ENCODE measurements at regions not wholly inside any gene's neighbourhood (a gene's known extent, or its start where the extent isn't known, plus 50 kb on each side); places are given as distances from the start of the nearest gene placed in this dataset.

- no peaks in the 10 kb centered on the region for H3K27me3 ChIP-seq (ENCODE audit: control insufficient read depth, insufficient read depth, low read length)
- H3K4me3 ChIP-seq (ENCODE audit: low read depth, low read length) = no peak overlapping the region
- no peaks in the 10 kb centered on the region for H3K9me3 ChIP-seq (ENCODE audit: control insufficient read depth, insufficient read depth, low read length)
- no peak overlapping the region for H3K9ac ChIP-seq (ENCODE audit: low read depth, low read length)
- H3K36me3 ChIP-seq (ENCODE audit: control insufficient read depth, insufficient read depth, low read length) = no peaks in the 10 kb centered on the region
- no peaks in the 10 kb centered on the region for H3K4me1 ChIP-seq (ENCODE audit: control insufficient read depth, insufficient read depth, low read length)
Measured at GRCh38 chr12:126582231-126582630, 1517.0 kb downstream of the AACS start.

GRCh38 chr12:126588586-126589249 lies 1523.5 kb downstream of the AACS start:
- Histone ChIP-seq H3K9me3 (ENCODE audit: control insufficient read depth, insufficient read depth, low read length) (no peaks in the 10 kb centered on the region), H3K4me1 (ENCODE audit: control insufficient read depth, insufficient read depth, low read length) (no peaks in the 10 kb centered on the region), H3K36me3 (ENCODE audit: control insufficient read depth, insufficient read depth, low read length) (no peaks in the 10 kb centered on the region), H3K9ac (ENCODE audit: low read depth, low read length) (no peak overlapping the region), H3K4me3 (ENCODE audit: low read depth, low read length) (no peak overlapping the region), H3K27me3 (ENCODE audit: control insufficient read depth, insufficient read depth, low read length) (no peaks in the 10 kb centered on the region)

DNA sequence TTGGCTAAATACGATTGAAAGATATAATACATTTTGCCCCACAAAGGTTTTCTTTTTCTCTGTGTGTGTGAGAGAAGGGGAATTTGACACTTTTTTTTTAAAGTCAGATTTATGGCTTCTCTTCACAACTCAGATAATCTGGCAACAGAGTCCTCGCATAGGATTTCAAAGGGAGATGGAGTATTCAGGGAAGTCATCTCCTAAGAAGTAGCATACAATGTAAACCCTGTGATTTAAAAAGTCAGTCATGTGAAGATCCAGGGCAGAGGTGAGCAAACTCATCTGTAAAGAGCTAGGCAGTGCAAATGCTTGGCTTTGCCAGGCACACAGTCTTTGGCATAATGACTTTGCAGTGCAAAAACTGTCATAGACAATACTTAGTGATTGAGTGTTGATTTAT lies 1526.3 kb downstream of the AACS start:
- no peaks in the 10 kb centered on the region for H3K9me3 ChIP-seq (ENCODE audit: control insufficient read depth, insufficient read depth, low read length)

DNA sequence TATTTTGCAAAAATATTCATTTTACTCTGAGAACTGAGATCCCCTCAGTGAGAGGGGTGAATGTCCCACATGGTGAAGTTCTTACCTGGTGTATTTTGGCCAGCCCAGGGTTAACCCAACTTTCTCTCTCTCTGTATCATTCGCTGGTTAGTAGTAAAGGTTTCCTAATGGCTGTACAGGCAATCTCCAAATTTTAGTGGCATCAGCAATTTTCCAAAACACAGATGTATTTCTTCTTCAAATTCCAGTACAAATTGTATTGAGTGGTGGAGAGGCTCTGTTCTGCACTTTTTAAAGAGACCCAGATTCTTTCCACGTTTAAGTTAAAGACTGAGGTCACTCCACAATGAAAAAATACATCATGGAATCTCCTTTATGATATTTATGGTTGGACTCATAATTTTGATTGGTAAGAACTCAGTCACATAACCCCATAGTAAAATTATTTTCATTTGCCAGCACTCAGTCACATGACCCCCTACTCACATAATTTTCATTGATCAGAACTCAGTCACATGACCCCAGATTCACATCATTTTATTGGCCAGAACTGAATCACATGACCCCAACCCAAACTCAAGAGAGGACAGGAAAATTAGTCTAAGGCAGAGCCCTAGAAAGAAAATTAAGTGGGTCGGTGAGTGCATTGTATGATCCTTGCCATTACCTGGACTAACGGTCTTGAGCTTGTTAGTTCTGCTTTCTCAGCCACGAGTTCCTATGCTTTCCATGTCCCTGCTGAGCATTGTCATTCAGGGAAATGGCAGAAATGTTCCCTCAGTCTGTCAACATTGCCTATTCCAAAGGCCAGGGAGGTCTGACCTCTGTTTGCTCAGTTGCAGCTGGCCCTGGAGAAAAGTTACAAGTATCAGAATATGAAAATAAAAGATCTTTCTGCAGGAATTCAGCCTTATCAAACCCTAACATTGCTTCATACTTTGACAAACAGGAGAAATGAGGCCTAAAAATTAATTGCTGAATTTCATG lies 1536.2 kb downstream of the AACS start:
- H3K9ac ChIP-seq (ENCODE audit: low read depth, low read length) = no peak overlapping the region

More for the DNA sequence above, 1526.3 kb downstream of the AACS start:
- no peaks in the 10 kb centered on the region for H3K36me3 ChIP-seq (ENCODE audit: control insufficient read depth, insufficient read depth, low read length)
- no peak overlapping the region for H3K4me3 ChIP-seq (ENCODE audit: low read depth, low read length)
- no peaks in the 10 kb centered on the region for H3K4me1 ChIP-seq (ENCODE audit: control insufficient read depth, insufficient read depth, low read length)
- no peak overlapping the region for H3K9ac ChIP-seq (ENCODE audit: low read depth, low read length)
- no peaks in the 10 kb centered on the region for H3K27me3 ChIP-seq (ENCODE audit: control insufficient read depth, insufficient read depth, low read length)

DNA sequence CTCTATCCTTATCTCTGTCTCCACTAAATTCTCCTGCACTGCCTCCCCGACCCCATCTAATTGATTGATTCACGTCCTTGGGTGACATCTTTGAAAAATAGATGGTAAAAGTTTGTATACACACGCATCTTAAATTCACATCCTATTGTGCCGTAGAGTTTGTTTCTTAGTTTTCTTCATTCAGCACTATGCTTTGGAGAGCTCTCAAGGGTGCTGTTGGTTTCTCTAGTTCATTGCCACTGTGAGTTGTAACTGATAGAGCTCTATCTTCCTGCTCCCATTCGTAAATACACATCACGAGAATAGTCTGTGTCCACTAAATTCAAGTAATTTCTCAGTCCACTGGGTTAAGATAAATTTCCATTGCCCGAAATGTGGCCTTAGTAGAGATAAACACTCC lies 1537.4 kb downstream of the AACS start:
- H3K36me3 ChIP-seq (ENCODE audit: control insufficient read depth, insufficient read depth, low read length) = no peaks in the 10 kb centered on the region
- H3K4me3 ChIP-seq (ENCODE audit: low read depth, low read length) = no peak overlapping the region
- no peaks in the 10 kb centered on the region for H3K9me3 ChIP-seq (ENCODE audit: control insufficient read depth, insufficient read depth, low read length)
- no peak overlapping the region for H3K9ac ChIP-seq (ENCODE audit: low read depth, low read length)
- no peaks in the 10 kb centered on the region for H3K4me1 ChIP-seq (ENCODE audit: control insufficient read depth, insufficient read depth, low read length)
- no peaks in the 10 kb centered on the region for H3K27me3 ChIP-seq (ENCODE audit: control insufficient read depth, insufficient read depth, low read length)

More for the DNA sequence above, 1536.2 kb downstream of the AACS start:
- no peaks in the 10 kb centered on the region for H3K9me3 ChIP-seq (ENCODE audit: control insufficient read depth, insufficient read depth, low read length)
- no peaks in the 10 kb centered on the region for H3K27me3 ChIP-seq (ENCODE audit: control insufficient read depth, insufficient read depth, low read length)
- H3K36me3 ChIP-seq (ENCODE audit: control insufficient read depth, insufficient read depth, low read length) = no peaks in the 10 kb centered on the region
- no peaks in the 10 kb centered on the region for H3K4me1 ChIP-seq (ENCODE audit: control insufficient read depth, insufficient read depth, low read length)
- no peak overlapping the region for H3K4me3 ChIP-seq (ENCODE audit: low read depth, low read length)

- no peak overlapping the region for H3K4me3 ChIP-seq (ENCODE audit: low read depth, low read length)
- H3K27me3 ChIP-seq (ENCODE audit: control insufficient read depth, insufficient read depth, low read length) = no peaks in the 10 kb centered on the region
- H3K9me3 ChIP-seq (ENCODE audit: control insufficient read depth, insufficient read depth, low read length) = peaks cover 9% of the 10 kb centered on the region
- no peak overlapping the region for H3K9ac ChIP-seq (ENCODE audit: low read depth, low read length)
- no peaks in the 10 kb centered on the region for H3K36me3 ChIP-seq (ENCODE audit: control insufficient read depth, insufficient read depth, low read length)
- no peaks in the 10 kb centered on the region for H3K4me1 ChIP-seq (ENCODE audit: control insufficient read depth, insufficient read depth, low read length)
Measured at GRCh38 chr12:126607157-126607556, 1541.9 kb downstream of the AACS start.

DNA sequence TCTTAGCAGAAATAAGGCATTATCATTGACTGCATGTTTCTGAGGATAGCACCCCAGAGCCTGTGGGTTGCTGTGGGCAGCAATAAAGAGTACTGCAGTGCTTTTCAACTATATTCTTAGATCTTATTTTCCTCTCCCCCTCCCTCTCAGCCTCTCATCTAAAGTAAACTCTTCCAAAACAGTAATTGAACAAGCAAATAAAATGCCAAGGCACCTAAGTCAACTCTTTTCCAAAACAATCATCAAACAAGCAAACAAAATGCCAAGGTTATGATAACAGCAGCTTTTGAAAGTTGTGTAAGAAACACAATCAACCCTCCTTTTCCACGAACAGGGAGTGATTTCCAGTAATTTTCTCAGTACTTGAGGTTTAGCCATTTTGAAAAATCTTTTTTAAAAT lies 1542.6 kb downstream of the AACS start:
- Histone ChIP-seq H3K4me1 (ENCODE audit: control insufficient read depth, insufficient read depth, low read length) (no peaks in the 10 kb centered on the region), H3K36me3 (ENCODE audit: control insufficient read depth, insufficient read depth, low read length) (no peaks in the 10 kb centered on the region), H3K4me3 (ENCODE audit: low read depth, low read length) (no peak overlapping the region), H3K9me3 (ENCODE audit: control insufficient read depth, insufficient read depth, low read length) (peaks cover 9% of the 10 kb centered on the region), H3K9ac (ENCODE audit: low read depth, low read length) (no peak overlapping the region), H3K27me3 (ENCODE audit: control insufficient read depth, insufficient read depth, low read length) (no peaks in the 10 kb centered on the region)

DNA sequence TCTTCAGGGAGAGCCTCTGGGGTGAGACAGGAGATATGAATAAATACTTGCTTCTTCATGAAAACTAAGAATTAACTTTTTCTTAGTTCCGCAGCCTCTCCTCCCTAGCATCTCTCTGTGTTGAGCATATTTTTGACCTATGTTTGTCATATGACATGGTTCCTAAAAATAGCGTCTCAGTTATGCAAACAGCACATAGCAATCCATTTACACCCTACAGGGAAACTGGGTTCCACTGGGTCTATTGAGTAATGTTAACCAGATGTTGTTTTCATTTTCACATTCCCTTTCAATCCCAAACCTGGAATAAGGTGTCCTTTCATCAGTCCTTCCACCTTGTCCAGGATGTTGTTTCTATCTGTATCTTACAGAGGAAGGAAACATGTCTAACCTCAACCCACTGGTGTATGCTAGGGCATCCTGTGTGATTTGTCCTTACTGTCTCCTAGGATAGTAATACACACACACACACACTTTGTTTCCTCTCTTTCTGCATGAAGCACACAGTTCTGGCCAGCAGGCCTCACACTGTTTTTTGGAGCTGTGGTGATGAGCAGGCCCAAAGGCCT lies 1543.5 kb downstream of the AACS start:
- H3K27me3 ChIP-seq (ENCODE audit: control insufficient read depth, insufficient read depth, low read length) = no peaks in the 10 kb centered on the region
- H3K36me3 ChIP-seq (ENCODE audit: control insufficient read depth, insufficient read depth, low read length) = no peaks in the 10 kb centered on the region
- H3K9ac ChIP-seq (ENCODE audit: low read depth, low read length) = no peak overlapping the region
- no peak overlapping the region for H3K4me3 ChIP-seq (ENCODE audit: low read depth, low read length)
- peaks cover 9% of the 10 kb centered on the region for H3K9me3 ChIP-seq (ENCODE audit: control insufficient read depth, insufficient read depth, low read length)
- H3K4me1 ChIP-seq (ENCODE audit: control insufficient read depth, insufficient read depth, low read length) = no peaks in the 10 kb centered on the region

DNA sequence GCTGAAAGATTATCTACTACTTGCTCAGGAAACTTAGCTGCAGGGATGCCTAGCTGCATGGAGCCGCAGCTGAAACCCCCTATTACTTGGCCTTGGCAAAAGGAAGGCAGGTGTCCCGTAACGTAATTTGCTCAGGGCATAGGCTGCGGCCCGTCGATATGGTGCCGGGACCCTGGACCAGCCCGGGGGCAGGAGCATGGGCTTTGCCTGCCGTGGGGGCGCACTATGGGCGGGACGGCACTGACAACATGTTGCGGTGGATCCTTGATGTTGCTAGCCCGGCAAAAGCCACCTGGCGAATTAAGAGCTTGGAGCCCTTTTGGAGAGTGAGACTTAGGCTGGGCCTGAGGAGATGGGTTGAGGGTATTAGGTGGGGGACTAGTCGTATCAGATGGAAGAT lies 1551.2 kb downstream of the AACS start:
- Histone ChIP-seq H3K4me3 (ENCODE audit: low read depth, low read length) (no peak overlapping the region), H3K9ac (ENCODE audit: low read depth, low read length) (no peak overlapping the region), H3K4me1 (ENCODE audit: control insufficient read depth, insufficient read depth, low read length) (no peaks in the 10 kb centered on the region), H3K27me3 (ENCODE audit: control insufficient read depth, insufficient read depth, low read length) (no peaks in the 10 kb centered on the region), H3K9me3 (ENCODE audit: control insufficient read depth, insufficient read depth, low read length) (peaks cover 4% of the 10 kb centered on the region), H3K36me3 (ENCODE audit: control insufficient read depth, insufficient read depth, low read length) (no peaks in the 10 kb centered on the region)

DNA sequence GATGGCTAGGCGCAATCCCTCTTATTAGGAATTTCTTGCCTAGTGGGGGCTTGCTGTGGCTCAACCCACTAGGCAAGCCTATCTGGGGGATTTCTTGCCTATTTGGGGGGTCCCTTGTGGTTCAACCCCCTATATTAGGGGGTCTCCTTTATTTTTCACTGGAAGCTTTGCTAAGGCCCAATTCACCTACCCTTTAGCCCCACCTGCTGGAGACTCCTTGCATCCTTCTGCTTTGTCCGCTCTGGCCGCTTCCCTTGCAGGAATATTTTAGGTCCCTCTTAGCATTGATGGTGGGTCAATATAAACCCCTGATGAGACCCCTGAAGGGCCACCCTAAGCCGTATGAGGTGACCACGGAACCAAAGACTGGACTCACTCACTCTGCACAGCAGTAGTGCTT lies 1552.1 kb downstream of the AACS start:
- Histone ChIP-seq H3K36me3 (ENCODE audit: control insufficient read depth, insufficient read depth, low read length) (no peaks in the 10 kb centered on the region), H3K4me1 (ENCODE audit: control insufficient read depth, insufficient read depth, low read length) (no peaks in the 10 kb centered on the region), H3K9me3 (ENCODE audit: control insufficient read depth, insufficient read depth, low read length) (peaks cover 4% of the 10 kb centered on the region), H3K27me3 (ENCODE audit: control insufficient read depth, insufficient read depth, low read length) (no peaks in the 10 kb centered on the region), H3K9ac (ENCODE audit: low read depth, low read length) (no peak overlapping the region), H3K4me3 (ENCODE audit: low read depth, low read length) (no peak overlapping the region)

- no peaks in the 10 kb centered on the region for H3K27me3 ChIP-seq (ENCODE audit: control insufficient read depth, insufficient read depth, low read length)
- no peaks in the 10 kb centered on the region for H3K4me1 ChIP-seq (ENCODE audit: control insufficient read depth, insufficient read depth, low read length)
- H3K36me3 ChIP-seq (ENCODE audit: control insufficient read depth, insufficient read depth, low read length) = no peaks in the 10 kb centered on the region
- no peak overlapping the region for H3K4me3 ChIP-seq (ENCODE audit: low read depth, low read length)
- H3K9me3 ChIP-seq (ENCODE audit: control insufficient read depth, insufficient read depth, low read length) = no peaks in the 10 kb centered on the region
- no peak overlapping the region for H3K9ac ChIP-seq (ENCODE audit: low read depth, low read length)
Measured at GRCh38 chr12:126627596-126627995, 1562.4 kb downstream of the AACS start.
